Stimulated activated CD8-positive, alpha-beta memory T cell treated with anti-CD3 and anti-CD28 coated beads, Interleukin-2, amount 100 ng/mL, for 48 hours (primary cell): ENCODE measurements at regions not wholly inside any gene's neighbourhood (a gene's known extent, or its start where the extent isn't known, plus 50 kb on each side); places are given as distances from the start of the nearest gene placed in this dataset.

Source experiments
- DNase-seq, 2 donors: peaks; one replicate each; pipeline ENCODE4 v3.0.0-alpha.2; 2020; ENCODE audit warnings: low read depth in 2 of 2

DNA sequence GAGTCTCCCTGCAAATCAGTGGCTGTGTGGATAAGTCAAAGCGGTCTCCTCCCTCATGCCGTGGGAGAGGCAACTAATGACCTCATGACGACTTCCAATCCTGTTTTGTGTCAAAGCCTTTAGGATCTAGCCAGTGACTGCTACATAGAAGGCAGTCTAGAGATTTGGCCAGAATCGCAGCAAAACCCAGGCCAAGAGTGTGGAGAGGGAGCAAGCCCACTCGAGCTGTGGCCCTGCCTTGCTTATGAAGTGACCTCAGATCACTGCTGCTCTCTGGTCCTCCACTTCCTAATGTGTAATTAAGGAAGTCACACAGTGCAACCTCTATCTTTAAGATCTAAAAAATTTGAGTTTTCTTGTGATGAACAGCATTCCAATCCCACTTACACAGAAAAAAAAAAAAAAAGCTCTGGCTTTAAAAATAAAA, 296.7 kb upstream of the KLF6 start:
- no peak for DNase-seq

DNA sequence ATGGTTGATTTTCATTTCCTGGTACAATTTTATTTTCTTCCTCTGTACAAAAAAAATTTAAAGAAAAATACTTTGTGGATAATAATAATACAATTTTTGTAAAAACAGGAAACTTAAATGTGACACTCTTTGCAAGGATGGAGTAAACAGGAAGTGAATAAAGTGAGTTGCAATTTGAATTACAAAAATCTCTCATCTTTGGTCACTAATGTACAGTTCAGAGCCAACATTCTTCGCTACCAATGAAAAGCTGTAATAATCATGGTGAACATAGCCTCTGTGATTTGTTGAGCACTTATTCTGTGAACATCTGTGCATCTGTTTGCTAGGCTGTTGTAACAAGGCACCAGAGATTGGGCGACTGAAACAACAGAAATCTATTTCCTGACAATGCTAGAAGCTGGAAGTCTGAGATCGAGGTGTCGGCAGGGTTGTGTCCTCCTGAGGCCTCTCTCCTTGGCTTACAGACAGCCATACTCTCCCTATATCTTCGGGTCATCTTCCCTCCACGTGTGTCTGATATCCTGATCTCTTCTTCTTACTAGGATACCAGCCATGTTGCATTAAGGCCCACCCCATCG, 295.3 kb upstream of the KLF6 start:
- DNase-seq, result no peak

DNA sequence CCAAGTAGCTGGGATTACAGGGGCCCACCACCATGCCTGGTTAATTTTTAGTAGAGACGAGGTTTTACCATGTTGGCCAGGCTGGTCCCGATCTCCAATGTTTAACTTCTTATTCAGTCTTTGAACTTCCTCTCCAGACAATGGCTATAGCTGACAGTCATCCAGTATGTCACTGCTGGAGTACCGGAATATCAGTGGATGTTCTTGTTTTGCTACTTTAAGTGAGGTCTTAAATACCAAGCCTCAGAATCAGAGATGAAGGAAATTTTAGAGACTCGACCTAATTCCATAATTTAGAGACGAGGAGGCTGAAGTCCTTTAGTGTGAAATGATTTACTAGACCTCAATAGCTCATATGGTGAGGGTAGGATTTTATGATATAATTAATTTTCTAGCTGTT, 294.8 kb upstream of the KLF6 start:
- no peak for DNase-seq

DNA sequence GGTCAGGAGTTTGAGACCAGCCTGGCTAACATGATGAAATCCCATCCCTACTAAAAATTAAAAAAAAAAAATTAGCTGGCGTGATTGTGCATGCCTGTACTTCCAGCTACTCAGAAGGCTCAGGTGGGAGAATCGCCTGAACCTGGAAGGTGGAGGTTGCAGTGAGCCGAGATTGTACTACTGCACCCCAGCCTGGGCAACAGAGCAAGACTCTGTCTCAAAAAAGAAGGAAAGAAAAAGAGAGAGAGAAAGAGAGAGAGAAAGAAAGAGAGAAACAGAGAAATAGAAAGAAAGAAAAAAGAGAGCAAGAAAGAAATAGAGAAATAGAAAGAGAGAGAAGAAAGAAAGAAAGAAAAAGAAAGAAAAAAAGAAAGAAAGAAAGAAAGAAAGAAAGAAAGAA, 292.8 kb upstream of the KLF6 start:
- DNase-seq, result no peak

DNA sequence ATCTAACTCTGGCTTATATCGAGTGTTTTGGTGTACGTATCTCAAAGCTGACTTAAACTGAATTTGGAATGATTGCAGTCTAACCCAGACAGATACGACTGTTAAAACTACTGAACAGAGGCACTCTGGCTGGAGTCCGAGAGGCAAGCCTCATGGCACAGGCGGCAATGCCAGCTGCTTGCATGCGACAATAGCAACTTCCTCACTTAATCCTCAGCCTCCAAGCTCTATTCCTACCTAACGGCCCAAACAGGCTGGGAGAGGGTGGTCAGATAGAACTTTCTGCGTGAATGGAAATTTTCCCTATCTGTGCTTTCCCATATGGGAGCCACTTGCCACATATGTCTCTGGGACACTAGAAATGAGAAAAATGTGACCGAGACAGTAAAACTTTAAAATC, 292.0 kb upstream of the KLF6 start:
- DNase-seq, result no peak

DNA sequence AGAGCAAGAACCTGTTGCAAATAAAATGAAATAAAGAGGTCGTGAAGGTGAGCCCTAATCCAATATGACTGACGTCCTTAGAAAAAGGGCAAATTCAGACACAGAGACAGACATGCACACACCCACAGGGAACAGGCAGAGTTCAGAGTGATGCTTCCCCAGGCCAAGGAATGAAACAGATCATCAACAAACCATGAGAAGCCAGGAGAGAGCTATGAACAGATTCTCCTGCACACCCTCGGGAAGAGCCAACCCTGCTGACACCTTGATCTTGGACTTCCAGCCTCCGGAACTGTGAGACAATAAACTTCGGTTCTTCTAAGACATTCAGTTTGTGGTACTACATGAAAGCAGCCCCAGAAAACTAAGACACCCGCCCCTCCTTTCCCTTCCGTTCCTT, 290.4 kb upstream of the KLF6 start:
- no peak for DNase-seq

DNA sequence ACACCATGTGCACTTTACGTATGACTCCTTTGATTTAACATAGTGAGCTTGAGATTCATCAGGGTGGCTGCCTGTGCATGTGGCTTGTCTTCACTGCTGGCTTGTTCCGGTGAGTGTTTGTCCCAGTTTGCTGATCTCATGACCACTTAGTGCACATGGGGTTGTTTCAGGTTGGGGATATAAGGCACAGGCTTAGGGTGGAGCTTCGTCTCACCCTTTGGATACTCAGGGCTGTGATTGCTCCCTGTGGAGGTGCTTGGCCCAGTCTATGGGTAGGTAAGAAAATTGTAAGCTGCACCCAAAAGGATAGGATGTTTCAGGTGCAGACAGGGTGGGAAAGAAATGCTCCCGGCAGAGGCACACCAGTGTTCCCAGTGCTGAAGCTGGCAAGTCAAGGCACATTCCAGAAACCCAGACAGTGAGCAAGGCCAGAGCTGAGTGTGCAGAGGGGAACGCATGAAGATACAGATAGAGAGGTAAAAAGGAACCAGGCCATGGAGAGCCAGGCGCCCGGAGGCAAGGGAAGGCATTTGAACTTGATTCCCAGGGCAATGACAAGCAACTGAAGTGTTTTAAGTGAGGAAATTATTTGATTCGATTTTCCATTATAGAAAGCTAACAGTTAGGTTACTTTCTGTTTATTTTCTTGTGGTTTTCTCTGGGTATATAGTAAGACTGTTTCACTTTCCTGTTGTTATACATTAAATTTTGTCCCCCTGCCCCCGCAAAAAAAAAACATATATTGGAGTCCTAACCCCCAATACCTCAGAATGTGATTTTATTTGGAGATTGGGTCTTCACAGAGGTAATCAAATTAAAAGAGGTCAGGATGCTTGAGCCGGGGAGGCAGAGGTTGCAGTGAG, 289.8 kb upstream of the KLF6 start:
- no peak for DNase-seq

DNA sequence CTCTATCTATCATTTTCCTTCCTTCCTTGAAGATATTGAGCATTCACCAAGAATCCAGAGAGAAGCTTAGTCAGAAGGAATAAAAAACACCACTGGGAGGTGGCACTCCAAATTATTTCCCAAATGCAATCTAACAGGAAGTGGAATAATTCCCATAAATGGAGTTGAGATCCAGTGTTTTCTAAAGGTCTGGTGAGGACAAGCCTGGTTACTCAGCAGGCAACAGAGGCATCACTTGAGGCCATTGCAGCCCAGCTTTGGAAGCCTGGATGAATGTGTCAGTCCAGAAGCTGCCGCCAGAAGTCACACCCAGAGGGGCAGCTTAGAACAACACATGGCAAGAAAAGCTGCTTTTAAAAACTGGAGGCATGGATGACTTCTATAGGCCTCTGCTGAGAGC, 288.9 kb upstream of the KLF6 start:
- DNase-seq, result no peak

DNA sequence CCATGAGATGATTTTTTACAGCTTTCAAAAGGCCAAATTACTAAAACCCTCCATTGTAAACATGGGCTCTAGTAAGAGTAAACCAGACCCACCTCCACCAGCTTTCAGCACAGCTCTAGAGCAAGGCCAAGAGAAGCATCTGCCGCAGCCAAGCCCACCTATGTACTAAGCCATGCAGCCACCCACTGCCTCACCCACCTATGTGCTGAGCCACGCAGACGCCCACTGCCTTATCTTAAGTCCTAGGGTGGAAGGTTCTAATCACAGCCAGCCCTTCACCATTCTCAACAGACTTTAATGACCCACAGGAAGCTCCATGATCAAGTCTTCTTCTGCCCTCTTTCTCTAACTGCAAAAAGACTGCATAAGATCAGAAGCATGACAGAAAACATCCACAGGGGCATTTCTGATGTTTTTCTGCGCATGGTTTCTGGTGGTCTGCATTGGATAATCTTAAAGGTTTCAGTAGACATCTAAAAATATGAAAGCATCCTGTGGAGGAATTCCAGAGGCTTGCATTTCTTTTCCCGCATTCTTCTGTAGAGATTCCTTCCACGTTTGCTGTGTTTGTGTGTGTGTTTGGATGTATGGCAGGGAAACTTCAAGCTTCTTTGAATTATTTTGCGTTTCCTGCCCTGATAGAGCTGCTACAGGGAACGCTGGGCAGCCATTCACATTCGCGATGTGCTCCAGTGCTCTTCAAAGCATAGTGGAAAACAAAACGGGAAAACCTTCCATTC, 286.1 kb upstream of the KLF6 start:
- no peak for DNase-seq

DNA sequence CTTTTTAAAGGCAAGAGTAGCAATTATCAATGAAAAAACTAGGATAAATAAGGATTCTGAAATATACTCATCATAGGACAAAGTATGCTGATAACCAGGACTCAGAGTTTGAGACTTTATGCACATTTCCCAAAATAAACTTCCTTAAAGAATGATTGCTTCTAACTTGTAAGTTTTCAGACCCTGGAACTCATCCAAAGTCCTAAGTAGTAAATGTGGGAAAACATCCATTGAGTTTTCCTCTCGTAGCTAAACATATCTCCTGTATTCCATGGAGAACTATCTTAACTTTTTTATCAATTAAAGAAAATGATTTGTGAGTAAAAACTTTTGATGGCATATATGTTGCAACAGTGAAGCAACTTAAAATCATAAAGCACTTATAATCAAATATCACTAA, 285.2 kb upstream of the KLF6 start:
- DNase-seq, result no peak

DNA sequence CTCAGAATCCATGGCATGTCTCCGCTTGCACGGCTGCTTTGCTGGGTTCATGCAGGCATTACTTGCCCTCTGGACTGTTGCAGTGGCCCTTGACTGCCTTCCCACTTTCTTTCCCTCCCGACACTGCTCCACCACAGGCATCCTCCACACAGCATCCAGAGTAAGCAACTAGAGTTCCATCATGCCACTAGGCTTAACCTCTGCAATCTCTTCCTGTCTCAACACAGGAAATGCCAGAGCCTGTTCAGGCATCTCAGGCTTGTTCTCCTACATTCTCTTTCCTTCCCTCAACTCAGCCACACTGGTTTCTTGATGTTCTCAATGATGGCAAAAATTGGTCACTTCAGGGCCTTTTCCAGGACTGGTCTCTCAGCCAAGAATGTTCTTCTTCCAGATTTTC, 284.5 kb upstream of the KLF6 start:
- no peak for DNase-seq

DNA sequence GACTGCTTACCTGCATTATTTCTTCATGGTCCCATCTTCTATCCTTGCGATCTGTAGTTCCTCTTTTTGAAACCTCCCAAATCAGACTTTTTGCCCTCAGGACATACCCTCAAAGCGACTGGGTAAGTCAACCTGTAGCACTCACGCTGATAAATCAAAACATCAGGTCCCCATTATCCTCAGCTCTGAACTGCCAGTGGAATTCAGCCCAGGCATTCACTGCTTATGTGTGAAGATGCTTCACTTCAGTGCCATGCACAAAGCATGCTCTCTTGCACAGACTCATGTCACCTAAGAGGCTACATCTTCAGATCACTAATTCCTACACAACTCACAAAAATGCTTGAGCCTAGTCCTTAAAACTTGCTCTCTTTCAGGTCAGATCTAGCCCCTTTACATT, 283.6 kb upstream of the KLF6 start:
- DNase-seq, result no peak

DNA sequence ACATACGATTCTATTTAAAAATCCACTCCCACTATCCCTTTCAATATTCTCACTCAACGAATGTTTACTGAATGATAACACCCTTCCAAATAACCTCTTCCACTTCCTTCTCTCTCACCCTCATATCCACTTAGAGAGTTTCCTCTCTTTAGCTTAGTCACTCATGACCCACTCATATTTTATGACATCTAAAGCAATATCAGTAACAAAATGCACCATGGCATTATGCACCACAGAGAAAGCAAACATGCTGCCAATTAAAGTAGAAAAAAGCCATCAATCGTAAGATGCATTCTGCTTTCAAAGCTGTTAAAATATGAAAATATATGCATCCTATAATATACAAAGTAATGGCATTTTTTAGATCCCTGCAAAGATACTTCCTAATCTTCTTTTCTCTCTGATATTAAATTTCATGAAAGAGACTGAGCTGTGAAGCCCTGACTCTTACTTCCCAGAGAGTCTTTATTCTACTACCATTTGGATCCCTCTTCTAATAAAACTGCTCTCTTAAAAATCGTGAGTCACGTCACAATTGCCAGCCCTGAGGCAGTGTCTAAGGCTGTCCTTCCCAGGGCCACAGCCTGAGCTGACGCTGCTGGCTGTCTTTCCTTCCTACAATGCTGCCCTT, 283.0 kb upstream of the KLF6 start:
- DNase-seq, result no peak

DNA sequence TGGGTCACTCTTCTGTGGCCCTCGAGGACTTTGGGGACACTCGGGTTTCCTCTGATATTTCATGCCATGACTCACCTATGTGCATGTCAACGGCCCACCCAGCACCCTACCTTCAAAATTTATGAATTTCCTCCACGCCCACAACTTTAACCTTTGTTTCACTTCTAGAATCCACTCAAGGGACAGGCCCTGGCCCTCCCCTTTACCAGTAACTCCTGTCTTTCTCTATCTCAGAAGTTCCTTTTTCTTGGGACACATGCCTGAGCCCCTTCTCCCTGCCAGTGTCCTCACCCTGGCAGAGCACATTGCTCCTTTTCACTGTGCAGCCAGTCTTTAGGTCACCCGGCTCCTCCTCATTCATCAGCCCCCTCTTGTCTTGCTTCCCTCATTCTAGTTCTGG, 282.5 kb upstream of the KLF6 start:
- peak; percentile 7 to 8 for DNase-seq

DNA sequence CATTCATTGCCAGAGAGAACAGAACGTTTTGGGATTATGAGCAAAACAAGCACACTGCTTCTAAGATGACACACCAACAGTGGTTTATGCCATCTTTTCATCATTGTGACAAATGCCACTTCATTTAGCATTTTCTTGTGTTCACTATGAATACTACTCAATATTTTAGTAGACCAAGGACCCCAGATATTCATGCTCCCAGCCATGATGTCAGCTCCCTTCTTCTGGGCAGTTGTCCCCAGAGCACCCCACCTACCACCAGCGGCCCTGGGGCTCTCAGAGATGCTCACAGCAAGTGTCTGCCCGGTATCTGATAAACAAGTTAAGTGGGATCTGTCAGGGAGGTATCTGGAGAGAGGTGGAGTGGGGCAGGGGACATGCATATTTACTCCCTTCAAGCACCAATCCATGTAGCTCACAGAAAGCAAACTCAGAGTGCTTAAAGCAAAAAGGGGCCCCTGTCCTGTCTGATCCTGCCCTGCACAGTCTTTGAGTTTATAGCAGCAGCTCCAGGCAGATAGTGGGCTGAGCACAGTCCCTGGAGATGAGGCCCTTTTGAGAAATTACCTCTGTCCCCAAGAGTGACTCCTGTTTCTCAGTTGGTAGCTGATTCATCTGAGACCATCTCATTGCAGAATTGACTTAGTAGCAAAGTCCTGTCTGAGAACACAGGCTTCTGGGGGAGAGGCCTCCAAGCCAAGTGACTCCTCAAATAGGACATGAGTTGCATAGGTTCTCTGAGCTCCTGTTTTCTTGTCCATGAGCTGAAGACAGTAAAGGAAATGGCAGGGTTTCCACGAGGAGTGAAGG, 281.8 kb upstream of the KLF6 start:
- peak in 1 of 2 donors; percentile 9 for DNase-seq

DNA sequence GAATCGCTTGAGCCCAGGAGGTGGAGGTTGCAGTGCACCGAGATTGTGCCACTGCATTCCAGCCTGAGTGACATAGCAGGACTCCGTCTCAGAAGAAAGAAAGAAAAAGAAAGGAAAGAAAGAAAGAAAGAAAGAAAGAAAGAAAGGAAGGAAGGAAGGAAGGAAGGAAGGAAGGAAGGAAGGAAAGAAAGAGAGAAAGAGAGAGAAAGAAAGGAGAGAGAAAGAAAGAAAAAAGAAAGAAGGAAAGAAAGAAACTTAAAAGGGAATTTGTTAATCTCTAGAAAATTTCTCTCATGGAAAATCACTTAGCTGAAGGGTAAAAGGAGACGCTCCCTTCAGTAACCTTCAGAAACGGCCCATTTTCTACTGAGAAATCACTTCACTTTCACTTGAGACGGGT, 279.5 kb upstream of the KLF6 start:
- no peak for DNase-seq

DNA sequence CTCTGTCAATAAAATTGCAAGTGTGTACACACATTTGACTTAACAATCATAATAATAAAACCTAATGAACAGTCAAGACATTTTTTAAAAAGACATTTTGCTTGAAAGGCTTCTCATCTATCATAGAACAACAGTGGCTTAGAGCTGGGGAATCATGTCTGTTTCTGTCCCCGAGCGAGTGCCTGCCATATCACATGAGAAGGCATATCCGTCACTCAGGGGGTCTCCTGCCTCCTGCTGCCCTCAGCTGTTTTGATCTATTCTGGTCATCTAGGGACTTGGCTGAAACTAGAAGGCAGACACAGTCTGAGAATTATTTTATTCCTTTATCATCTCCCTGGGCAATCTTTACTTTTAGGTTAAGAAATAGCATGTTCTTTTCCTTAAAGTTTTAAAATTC, 278.7 kb upstream of the KLF6 start:
- DNase-seq, result no peak

DNA sequence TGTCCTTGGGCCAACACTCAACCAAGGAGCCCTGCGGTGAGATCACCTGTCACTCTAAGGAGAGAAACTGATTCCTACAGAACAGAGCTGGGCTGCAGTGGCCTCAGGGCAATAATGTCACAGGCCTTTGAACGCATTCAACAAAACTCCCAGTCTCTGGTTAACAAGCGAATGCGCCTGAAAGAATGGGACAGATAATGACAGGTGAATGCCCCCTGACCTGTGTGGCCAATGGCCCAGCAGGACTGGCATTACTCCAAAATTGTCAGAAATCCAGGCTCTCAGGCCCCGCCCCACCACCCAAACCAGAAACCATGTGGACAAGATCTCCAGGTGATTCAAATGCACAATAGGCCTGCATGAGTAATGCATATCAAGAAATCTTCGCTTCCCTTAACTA, 277.7 kb upstream of the KLF6 start:
- no peak for DNase-seq

DNA sequence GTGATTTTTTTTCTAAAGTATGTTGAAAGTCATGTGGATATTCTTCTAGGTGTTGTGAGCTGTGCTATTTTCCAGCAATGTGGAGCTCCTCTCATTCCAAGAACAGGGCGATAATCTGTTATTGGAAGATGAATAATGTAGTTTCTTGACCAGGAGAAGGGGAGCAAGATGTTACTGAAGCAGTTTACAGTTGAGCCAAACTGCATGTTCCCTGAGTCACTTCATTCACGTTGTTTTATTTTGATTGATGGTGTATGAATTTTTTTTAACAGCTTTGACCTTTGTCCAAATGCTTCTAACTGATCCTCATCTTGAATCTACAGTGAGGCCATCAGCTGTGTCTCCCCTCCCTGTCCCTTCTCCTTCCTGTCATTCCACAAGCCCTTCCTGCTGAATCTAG, 277.1 kb upstream of the KLF6 start:
- DNase-seq, result no peak

DNA sequence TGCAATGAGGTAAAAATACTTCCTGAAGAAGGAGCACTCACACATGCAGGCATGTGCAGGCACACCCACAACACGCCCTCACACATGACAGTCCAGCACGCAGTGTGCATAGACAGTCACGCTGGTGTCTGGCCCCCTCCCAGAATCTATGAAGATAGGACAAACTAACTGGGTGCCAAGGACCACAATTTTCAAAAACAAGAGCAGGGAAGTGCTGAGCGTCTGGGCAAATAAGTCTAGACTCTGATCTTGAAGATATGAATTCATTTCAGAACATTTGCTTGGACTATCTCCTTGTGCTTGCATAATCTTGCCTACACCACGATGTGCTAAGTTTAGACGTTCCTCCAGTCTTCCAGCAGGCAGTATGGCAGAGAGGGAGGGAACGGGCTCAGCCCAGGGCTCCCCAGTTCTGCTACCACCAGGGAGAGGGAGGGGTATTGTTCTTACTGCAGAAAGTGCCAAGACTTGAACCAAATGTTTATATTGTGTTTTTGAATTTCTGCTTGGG, 276.5 kb upstream of the KLF6 start:
- no peak for DNase-seq

DNA sequence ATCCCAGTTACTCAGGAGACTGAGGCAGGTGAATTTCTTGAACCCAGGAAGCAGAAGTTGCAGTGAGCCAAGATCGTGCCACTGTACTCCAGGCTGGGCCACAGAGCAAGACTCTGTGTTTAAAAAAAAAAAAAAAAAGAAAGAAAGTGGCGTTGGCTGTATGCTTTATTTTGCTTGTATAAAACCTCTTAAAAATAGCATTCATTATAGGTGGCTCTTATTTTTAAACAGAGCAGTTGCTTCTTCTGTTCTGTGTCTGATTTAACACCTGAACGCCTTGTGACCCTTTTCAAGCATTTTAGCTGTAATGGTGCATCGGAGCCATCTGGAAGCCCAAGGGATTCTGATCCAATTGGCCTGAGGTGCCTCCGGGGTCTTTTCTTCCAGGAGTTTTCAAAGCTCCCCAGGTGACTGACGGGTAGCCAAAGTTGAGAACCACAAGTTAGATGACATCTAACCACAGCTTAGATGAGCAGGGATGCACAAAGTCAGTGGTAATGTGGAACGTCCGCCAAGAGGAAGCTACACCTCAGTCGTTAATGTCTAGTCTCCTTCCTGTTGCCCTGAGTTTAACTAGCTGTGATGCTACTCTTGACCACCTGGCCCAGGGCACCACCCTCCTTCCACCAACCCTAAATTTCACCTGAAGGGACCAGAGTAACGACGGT, 274.6 kb upstream of the KLF6 start:
- no peak for DNase-seq
